Activated T-cell treated with anti-CD3 and anti-CD28 coated beads for 4 hours (primary cell): ENCODE measurements at regions not wholly inside any gene's neighbourhood (a gene's known extent, or its start where the extent isn't known, plus 50 kb on each side); places are given as distances from the start of the nearest gene placed in this dataset.

Source experiments
- DNase-seq: peaks from one replicate; pipeline ENCODE4 v3.0.0-alpha.2; 2020

DNA sequence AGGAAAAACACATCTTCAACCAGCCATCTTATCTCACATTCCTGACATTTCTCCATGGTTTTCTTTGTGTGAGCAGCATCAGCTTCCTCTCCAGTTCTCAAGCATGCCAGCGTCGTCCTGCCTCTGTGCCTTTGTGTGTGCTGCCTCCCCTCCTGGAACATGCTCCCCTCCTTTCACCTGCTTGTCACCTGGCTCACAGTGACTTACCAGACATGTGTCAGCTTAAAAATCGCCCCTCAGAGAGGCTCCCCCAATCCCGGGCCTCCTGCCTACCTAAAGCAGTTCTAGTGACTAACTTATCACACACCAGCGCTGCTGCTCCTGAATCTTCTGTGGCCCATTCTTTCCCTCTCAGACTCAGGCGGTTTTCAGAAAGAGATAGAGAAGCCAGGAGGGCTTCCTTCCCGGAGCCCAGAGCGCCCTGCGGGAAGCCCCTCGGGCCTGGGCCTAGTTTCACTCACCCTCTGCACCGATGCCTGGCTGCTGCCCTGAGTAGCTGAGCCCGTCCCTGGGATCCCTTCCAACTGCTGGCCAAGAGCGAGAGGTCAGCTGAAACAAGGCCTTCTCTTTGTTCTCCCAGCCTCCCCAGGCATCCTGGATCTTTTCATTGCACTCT, 51.1 kb upstream of the MVB12B start:
- no peak for DNase-seq

DNA sequence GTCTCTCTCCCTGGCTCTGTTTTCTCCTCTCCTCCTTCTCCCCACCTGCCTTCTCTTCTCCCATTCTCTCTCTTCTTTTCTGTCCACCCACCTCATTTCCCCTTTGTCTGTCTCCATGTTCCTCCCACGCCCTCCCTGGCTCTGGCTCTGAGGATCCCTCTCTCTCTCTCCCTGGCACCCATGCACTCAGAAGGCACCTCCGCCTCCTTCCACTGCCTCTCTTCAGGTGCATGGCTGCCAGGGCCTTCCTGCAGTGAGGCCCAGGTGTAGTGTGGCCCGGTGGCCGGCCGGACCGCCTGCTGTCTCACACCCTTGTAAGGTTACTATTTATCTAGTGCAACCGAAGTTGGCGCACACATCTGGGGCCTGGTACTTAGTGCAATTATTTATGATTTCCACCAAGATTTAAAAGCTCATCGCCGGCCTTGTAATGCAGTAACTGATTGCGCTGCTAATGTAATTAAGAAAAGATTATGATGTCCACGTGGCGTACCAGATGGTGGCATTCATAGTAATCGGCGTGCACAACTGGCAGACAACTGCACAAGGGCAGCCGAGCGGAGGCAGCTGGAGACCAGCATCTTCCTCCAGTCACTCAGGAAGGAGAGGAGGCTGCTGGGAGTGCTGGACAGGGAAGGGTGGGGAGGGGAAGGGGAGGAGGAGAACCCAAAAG, 50.4 kb upstream of the MVB12B start:
- DNase-seq: no peak
